Fibroblast of lung (primary cell): ENCODE measurements at regions not wholly inside any gene's neighbourhood (a gene's known extent, or its start where the extent isn't known, plus 50 kb on each side); places are given as distances from the start of the nearest gene placed in this dataset.

Source experiments
- DNase-seq, 2 donors: peaks; one replicate each; pipeline versions ENCODE4 v3.0.0 to v3.0.0-alpha.2; 2010; ENCODE audit warnings: low read depth in 2 of 2
- H2AFZ ChIP-seq: 2 replicates; pipeline ENCODE4 v1.5.1; 2012; ENCODE audit warnings: low read length, control low read depth, inconsistent platforms
- H3K27ac ChIP-seq: 2 replicates; pipeline ENCODE4 v1.5.1; 2011; ENCODE audit warnings: low read length, control low read depth; ENCODE audit not compliant: insufficient read depth
- H3K27me3 ChIP-seq: 2 replicates; pipeline ENCODE4 v1.5.1; 2011; ENCODE audit warnings: mild to moderate bottlenecking, low read length; ENCODE audit not compliant: control insufficient read depth, insufficient read depth
- H3K36me3 ChIP-seq: 2 replicates; pipeline ENCODE4 v1.5.1; 2011; ENCODE audit warnings: low read length; ENCODE audit not compliant: control insufficient read depth, insufficient read depth
- H3K4me1 ChIP-seq: 2 replicates; pipeline ENCODE4 v1.5.1; 2011; ENCODE audit warnings: low read length; ENCODE audit not compliant: control insufficient read depth, insufficient read depth; ENCODE audit errors: extremely low read depth
- H3K4me2 ChIP-seq: 2 replicates; pipeline ENCODE4 v1.5.1; 2011; ENCODE audit warnings: low read length, control low read depth; ENCODE audit not compliant: insufficient read depth; ENCODE audit errors: extremely low read depth
- H3K4me3 ChIP-seq, 4 experiments: fragments of 200-600 bp in 1 of 4; sonication (generic) in 1 of 4; replicated peaks in 1 of 4; 2 replicates each; pipeline ENCODE4 v1.5.1; 2011 to 2016; ENCODE audit warnings: low read length in 4 of 4, low read depth in 3 of 4, mild to moderate bottlenecking in 3 of 4, control low read depth in 2 of 4, inconsistent platforms in 1 of 4, mixed read lengths in 1 of 4; ENCODE audit not compliant: insufficient read depth in 1 of 4; ENCODE audit errors: control extremely low read depth in 1 of 4
- H3K79me2 ChIP-seq: 2 replicates; pipeline ENCODE4 v1.5.1; 2012; ENCODE audit warnings: mild to moderate bottlenecking, low read length, inconsistent platforms; ENCODE audit not compliant: control insufficient read depth, insufficient read depth
- H3K9ac ChIP-seq: 2 replicates; pipeline ENCODE4 v1.5.1; 2011; ENCODE audit warnings: mild to moderate bottlenecking, low read length, control low read depth; ENCODE audit not compliant: insufficient read depth
- H3K9me3 ChIP-seq: 2 replicates; pipeline ENCODE4 v1.5.1; 2012; ENCODE audit warnings: low read depth, low read length; ENCODE audit not compliant: control insufficient read depth, insufficient read depth
- H4K20me1 ChIP-seq: 2 replicates; pipeline ENCODE4 v1.5.1; 2011; ENCODE audit warnings: low read length; ENCODE audit not compliant: control insufficient read depth, insufficient read depth; ENCODE audit errors: extremely low read depth
- CTCF ChIP-seq, 2 donors: IDR thresholded peaks in 1 of 2; conservative IDR thresholded peaks in 1 of 2; 1 replicate in 1 of 2; 2 replicates in 1 of 2; pipeline ENCODE4 v1.5.1; 2011 to 2012; ENCODE audit warnings: low read length in 2 of 2, control low read depth in 1 of 2, inconsistent platforms in 1 of 2, low read depth in 1 of 2, mild to moderate bottlenecking in 1 of 2
- EZH2 ChIP-seq: IDR thresholded peaks from 2 replicates; pipeline ENCODE4 v1.5.1; 2012; ENCODE audit warnings: low read length, control low read depth, mild to moderate bottlenecking; ENCODE audit errors: missing control alignments

GRCh38 chr16:77070683-77071082 is 120.3 kb upstream of the MON1B start:
- H3K9ac ChIP-seq, result no peak overlapping the region
- no peaks in the 10 kb centered on the region for H3K9me3 ChIP-seq
- H3K27me3 ChIP-seq, result no peaks in the 10 kb centered on the region
- no peak for DNase-seq
- no peaks in the 10 kb centered on the region for H3K79me2 ChIP-seq
- no peaks in the 10 kb centered on the region for H3K36me3 ChIP-seq
- H3K27ac ChIP-seq, result no peak overlapping the region
- TF ChIP-seq EZH2, result no peak
- no peak for TF ChIP-seq CTCF (conservative IDR thresholded peaks at IDR 0.05 in 1 of 2, IDR thresholded peaks at IDR 0.05 in 1 of 2; ENCODE audit: low read depth in 1 of 2, low read length in 2 of 2)
- no peak overlapping the region for H3K4me3 ChIP-seq
- no peaks in the 10 kb centered on the region for H3K4me1 ChIP-seq
- H4K20me1 ChIP-seq, result no peaks in the 10 kb centered on the region
- H3K4me2 ChIP-seq, result no peak overlapping the region
- no peak overlapping the region for H2AFZ ChIP-seq

GRCh38 chr16:77076839-77077238 is 114.2 kb upstream of the MON1B start:
- H3K9ac ChIP-seq, result no peak overlapping the region
- no peaks in the 10 kb centered on the region for H3K9me3 ChIP-seq
- no peaks in the 10 kb centered on the region for H3K27me3 ChIP-seq
- no peak overlapping the region for H3K27ac ChIP-seq
- DNase-seq, result no peak
- no peak overlapping the region for H3K4me2 ChIP-seq
- H3K4me1 ChIP-seq, result no peaks in the 10 kb centered on the region
- no peaks in the 10 kb centered on the region for H3K36me3 ChIP-seq
- no peak for TF ChIP-seq EZH2
- no peak for TF ChIP-seq CTCF (conservative IDR thresholded peaks at IDR 0.05 in 1 of 2, IDR thresholded peaks at IDR 0.05 in 1 of 2; ENCODE audit: low read depth in 1 of 2, low read length in 2 of 2)
- H2AFZ ChIP-seq, result no peak overlapping the region
- H3K4me3 ChIP-seq, result no peak overlapping the region
- no peaks in the 10 kb centered on the region for H3K79me2 ChIP-seq
- no peaks in the 10 kb centered on the region for H4K20me1 ChIP-seq

GRCh38 chr16:77077256-77077922 is 113.6 kb upstream of the MON1B start:
- no peak for TF ChIP-seq EZH2
- no peak for TF ChIP-seq CTCF (conservative IDR thresholded peaks at IDR 0.05 in 1 of 2, IDR thresholded peaks at IDR 0.05 in 1 of 2; ENCODE audit: low read depth in 1 of 2, low read length in 2 of 2)
- no peak overlapping the region for H2AFZ ChIP-seq
- no peak overlapping the region for H3K4me2 ChIP-seq
- H3K27me3 ChIP-seq, result no peaks in the 10 kb centered on the region
- H3K27ac ChIP-seq, result no peak overlapping the region
- H3K9ac ChIP-seq, result no peak overlapping the region
- no peaks in the 10 kb centered on the region for H3K4me1 ChIP-seq
- DNase-seq, result no peak
- no peak overlapping the region for H3K4me3 ChIP-seq
- no peaks in the 10 kb centered on the region for H3K9me3 ChIP-seq
- H3K36me3 ChIP-seq, result no peaks in the 10 kb centered on the region
- no peaks in the 10 kb centered on the region for H4K20me1 ChIP-seq
- H3K79me2 ChIP-seq, result no peaks in the 10 kb centered on the region
